ENCODE measurements at regions not wholly inside any gene's neighbourhood (a gene's known extent, or its start where the extent isn't known, plus 50 kb on each side); places are given as distances from the start of the nearest gene placed in this dataset.

- DNase-seq (ENCODE audit: low spot score), result no peak
- no peak for ATAC-seq (ENCODE audit: low read depth)
- Histone ChIP-seq H3K4me1 (ENCODE audit: insufficient read depth, poor library complexity, severe bottlenecking) (no peaks in the 10 kb centered on the region), H3K9me3 (ENCODE audit: severe bottlenecking) (no peaks in the 10 kb centered on the region), H3K27ac (ENCODE audit: poor library complexity, severe bottlenecking) (no peak overlapping the region), H3K4me3 (ENCODE audit: severe bottlenecking) (no peak overlapping the region), H3K36me3 (ENCODE audit: low read depth) (no peaks in the 10 kb centered on the region), H3K27me3 (ENCODE audit: insufficient read depth, poor library complexity, severe bottlenecking) (no peaks in the 10 kb centered on the region)
- no peak for TF ChIP-seq CTCF (IDR thresholded peaks at IDR 0.05; ENCODE audit: poor library complexity, severe bottlenecking)
These were observed 49.9 kb upstream of the CASK start for GRCh38 chrX:41973208-41973607.

Measured in RWPE2 (cell line).